GM19328 (cell line): ENCODE measurements at regions not wholly inside any gene's neighbourhood (a gene's known extent, or its start where the extent isn't known, plus 50 kb on each side); places are given as distances from the start of the nearest gene placed in this dataset.

ENCODE experiments used
- ATAC-seq: cut with Tn5 transposase; IDR thresholded peaks from one replicate; pipeline ENCODE4 v1.9.1; 2021; ENCODE audit warnings: mild to moderate bottlenecking, moderate library complexity; ENCODE audit not compliant: unreplicated experiment

- no peak for ATAC-seq
Observed at GRCh38 chr5:30620481-30621085, 572.9 kb upstream of the CDH6 start.

GRCh38 chr5:30608501-30608900, 585.0 kb upstream of the CDH6 start:
- no peak for ATAC-seq

- ATAC-seq, result no peak
Observed at GRCh38 chr5:30607301-30607894, 586.1 kb upstream of the CDH6 start.

- no peak for ATAC-seq
Observed at GRCh38 chr5:30605693-30606268, 587.7 kb upstream of the CDH6 start.

- no peak for ATAC-seq
Observed at GRCh38 chr5:30604648-30605262, 588.7 kb upstream of the CDH6 start.

- no peak for ATAC-seq
Observed at GRCh38 chr5:30600892-30601291, 592.6 kb upstream of the CDH6 start.

- no peak for ATAC-seq
Observed at GRCh38 chr5:30596495-30597064, 596.9 kb upstream of the CDH6 start.

GRCh38 chr5:30594331-30594730, 599.2 kb upstream of the CDH6 start:
- ATAC-seq, result no peak

GRCh38 chr5:30592833-30593232, 600.7 kb upstream of the CDH6 start:
- no peak for ATAC-seq

GRCh38 chr5:30581198-30581935, 612.1 kb upstream of the CDH6 start:
- no peak for ATAC-seq

- ATAC-seq, result no peak
Observed at GRCh38 chr5:30574761-30575160, 618.7 kb upstream of the CDH6 start.

- ATAC-seq, result no peak
Observed at GRCh38 chr5:30572279-30572678, 621.2 kb upstream of the CDH6 start.

GRCh38 chr5:30561771-30562170, 631.7 kb upstream of the CDH6 start:
- no peak for ATAC-seq

- ATAC-seq, result no peak
Observed at GRCh38 chr5:30551618-30552017, 641.9 kb upstream of the CDH6 start.

- ATAC-seq, result no peak
Observed at GRCh38 chr5:30548580-30549305, 644.7 kb upstream of the CDH6 start.

GRCh38 chr5:30540150-30540549, 653.3 kb upstream of the CDH6 start:
- ATAC-seq, result no peak

- no peak for ATAC-seq
Observed at GRCh38 chr5:30539004-30539634, 654.4 kb upstream of the CDH6 start.

GRCh38 chr5:30525353-30525752, 668.1 kb upstream of the CDH6 start:
- ATAC-seq, result no peak

- ATAC-seq, result no peak
Observed at GRCh38 chr5:30524428-30524827, 669.1 kb upstream of the CDH6 start.

GRCh38 chr5:30523061-30523460, 670.4 kb upstream of the CDH6 start:
- no peak for ATAC-seq
